ENCODE measurements at regions not wholly inside any gene's neighbourhood (a gene's known extent, or its start where the extent isn't known, plus 50 kb on each side); places are given as distances from the start of the nearest gene placed in this dataset.

DNA sequence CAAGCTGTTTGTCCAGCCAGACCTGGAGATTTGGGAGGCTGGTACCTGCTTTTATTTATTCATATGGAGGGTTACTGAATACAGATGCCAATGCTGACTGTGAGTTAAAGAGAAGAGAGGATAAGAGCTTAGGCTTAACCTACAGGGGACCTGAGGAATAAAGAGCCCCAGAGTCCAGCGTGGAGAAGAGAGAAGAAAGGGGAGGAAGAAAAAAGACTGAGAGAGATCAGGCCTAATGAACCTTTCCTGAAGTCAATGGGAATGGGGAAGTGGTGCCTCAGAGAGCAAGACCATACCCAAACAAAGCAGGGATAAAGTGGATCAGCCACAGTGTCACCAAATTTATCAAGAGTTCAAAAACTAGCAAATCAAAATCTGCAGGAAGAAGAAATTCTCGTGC lies 348.6 kb upstream of the KCNH7 start:
- no peaks in the 10 kb centered on the region for H3K9me3 Mint-ChIP-seq
- H3K4me1 Mint-ChIP-seq, result peaks cover 15% of the 10 kb centered on the region
- no peak overlapping the region for H3K27ac Mint-ChIP-seq (ENCODE audit: unreplicated experiment)
- no peaks in the 10 kb centered on the region for H3K27me3 Mint-ChIP-seq (ENCODE audit: low read depth)
- TF ChIP-seq, protein P1, sequence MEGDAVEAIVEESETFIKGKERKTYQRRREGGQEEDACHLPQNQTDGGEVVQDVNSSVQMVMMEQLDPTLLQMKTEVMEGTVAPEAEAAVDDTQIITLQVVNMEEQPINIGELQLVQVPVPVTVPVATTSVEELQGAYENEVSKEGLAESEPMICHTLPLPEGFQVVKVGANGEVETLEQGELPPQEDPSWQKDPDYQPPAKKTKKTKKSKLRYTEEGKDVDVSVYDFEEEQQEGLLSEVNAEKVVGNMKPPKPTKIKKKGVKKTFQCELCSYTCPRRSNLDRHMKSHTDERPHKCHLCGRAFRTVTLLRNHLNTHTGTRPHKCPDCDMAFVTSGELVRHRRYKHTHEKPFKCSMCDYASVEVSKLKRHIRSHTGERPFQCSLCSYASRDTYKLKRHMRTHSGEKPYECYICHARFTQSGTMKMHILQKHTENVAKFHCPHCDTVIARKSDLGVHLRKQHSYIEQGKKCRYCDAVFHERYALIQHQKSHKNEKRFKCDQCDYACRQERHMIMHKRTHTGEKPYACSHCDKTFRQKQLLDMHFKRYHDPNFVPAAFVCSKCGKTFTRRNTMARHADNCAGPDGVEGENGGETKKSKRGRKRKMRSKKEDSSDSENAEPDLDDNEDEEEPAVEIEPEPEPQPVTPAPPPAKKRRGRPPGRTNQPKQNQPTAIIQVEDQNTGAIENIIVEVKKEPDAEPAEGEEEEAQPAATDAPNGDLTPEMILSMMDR (conservative IDR thresholded peaks at IDR 0.05), result no peak
- H3K4me3 Mint-ChIP-seq, result no peak overlapping the region
- H3K36me3 Mint-ChIP-seq (ENCODE audit: low read depth), result no peaks in the 10 kb centered on the region
- no peak for DNase-seq (ENCODE audit: low read depth, low spot score)

DNA sequence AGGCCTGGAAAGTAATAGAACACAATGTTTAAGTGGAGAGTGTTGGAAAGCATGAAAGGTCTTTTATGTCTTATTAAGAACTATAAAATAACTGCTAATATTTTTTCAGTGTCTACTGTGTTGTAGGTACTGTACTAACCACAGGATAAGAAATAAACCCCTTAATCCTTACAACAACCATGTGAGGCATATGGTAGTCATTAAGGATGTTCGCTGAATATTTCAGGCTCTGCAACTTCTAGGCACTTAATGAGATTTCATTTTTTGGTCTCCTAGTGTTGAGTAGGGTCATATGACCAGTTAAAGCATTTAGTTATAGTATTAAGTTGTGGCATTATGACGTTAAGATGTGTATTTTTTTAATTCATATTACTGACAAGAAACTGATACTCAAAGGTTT lies 346.6 kb upstream of the KCNH7 start:
- H3K4me3 Mint-ChIP-seq, result no peak overlapping the region
- DNase-seq (ENCODE audit: low read depth, low spot score), result no peak
- H3K36me3 Mint-ChIP-seq (ENCODE audit: low read depth), result no peaks in the 10 kb centered on the region
- TF ChIP-seq, protein P1 (conservative IDR thresholded peaks at IDR 0.05), result no peak
- peaks cover 8% of the 10 kb centered on the region for H3K4me1 Mint-ChIP-seq
- H3K27me3 Mint-ChIP-seq (ENCODE audit: low read depth), result no peaks in the 10 kb centered on the region
- H3K9me3 Mint-ChIP-seq, result no peaks in the 10 kb centered on the region
- no peak overlapping the region for H3K27ac Mint-ChIP-seq (ENCODE audit: unreplicated experiment)

DNA sequence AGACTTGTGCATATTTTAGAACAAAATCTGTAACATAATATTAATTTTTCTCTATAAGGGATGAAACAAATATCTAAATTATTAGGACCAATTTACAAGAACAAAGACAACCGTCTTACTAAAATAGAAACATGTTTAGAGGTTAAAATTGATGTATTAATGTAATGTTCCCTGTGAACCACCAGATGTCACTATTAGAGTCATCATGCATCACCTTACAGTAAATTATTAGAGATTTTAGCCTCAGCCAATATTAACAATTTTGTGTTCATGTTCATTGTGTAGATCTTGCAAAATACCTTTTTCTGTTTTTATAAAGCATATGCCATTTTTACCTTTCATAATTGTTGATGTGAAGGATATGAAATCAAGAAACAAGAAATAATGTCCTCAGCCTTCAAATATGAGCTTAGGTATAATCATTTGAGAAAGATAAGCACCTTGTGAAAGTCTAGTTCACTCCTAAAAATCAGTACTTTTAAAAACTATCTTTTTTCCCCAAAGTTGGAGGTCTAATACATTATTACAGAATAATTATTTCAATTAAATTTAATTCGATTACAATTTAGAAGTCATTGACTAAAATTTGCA lies 344.3 kb upstream of the KCNH7 start:
- H3K36me3 Mint-ChIP-seq (ENCODE audit: low read depth), result no peaks in the 10 kb centered on the region
- H3K27me3 Mint-ChIP-seq (ENCODE audit: low read depth), result no peaks in the 10 kb centered on the region
- peaks cover 8% of the 10 kb centered on the region for H3K4me1 Mint-ChIP-seq
- H3K9me3 Mint-ChIP-seq, result no peaks in the 10 kb centered on the region
- no peak for DNase-seq (ENCODE audit: low read depth, low spot score)
- no peak overlapping the region for H3K27ac Mint-ChIP-seq (ENCODE audit: unreplicated experiment)
- TF ChIP-seq, protein P1 (conservative IDR thresholded peaks at IDR 0.05), result peak; percentile 80
- H3K4me3 Mint-ChIP-seq, result no peak overlapping the region

DNA sequence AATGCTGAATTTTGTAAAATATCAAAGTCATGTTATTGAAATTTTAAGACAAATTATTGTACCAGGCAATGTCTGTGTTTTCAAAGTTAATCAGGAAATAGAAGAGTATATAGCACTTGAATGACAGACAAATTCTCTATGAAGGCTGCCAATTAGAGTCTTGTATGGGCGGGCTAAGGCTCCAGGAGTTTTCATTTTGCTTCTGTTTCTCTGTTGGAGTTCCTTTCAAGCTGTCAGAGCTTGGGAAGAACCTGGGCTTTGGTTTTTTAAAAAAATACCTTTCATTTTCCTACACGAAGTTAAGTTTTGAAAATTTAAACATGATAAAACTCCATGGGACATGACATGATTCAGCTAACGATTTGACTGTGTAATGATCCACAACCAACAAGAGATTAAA lies 339.0 kb upstream of the KCNH7 start:
- H3K9me3 Mint-ChIP-seq, result no peaks in the 10 kb centered on the region
- peaks cover 4% of the 10 kb centered on the region for H3K4me1 Mint-ChIP-seq
- TF ChIP-seq, protein P1 (conservative IDR thresholded peaks at IDR 0.05), result no peak
- no peak for DNase-seq (ENCODE audit: low read depth, low spot score)
- no peak overlapping the region for H3K4me3 Mint-ChIP-seq
- H3K27ac Mint-ChIP-seq (ENCODE audit: unreplicated experiment), result no peak overlapping the region
- no peaks in the 10 kb centered on the region for H3K36me3 Mint-ChIP-seq (ENCODE audit: low read depth)
- no peaks in the 10 kb centered on the region for H3K27me3 Mint-ChIP-seq (ENCODE audit: low read depth)

DNA sequence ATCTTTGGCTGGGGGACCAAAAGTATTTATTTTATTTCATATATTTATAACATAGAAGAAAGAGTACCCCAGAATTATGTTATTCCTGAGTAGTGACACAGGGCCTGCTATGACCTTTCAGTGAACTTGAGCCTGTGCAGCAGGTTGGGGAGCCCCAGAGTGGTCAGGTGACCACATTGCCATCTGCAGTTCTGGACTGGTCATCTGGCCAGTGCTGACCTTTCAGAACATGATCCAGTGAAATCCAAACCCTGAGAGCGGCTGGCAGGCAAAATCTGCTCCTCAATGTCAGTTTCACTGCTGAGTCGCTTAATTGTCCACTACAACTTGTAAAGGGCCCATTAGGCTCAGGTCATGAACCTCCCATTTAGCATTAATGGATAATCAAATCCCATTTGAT lies 336.7 kb upstream of the KCNH7 start:
- no peak for DNase-seq (ENCODE audit: low read depth, low spot score)
- Mint-ChIP-seq H3K36me3 (ENCODE audit: low read depth) (no peaks in the 10 kb centered on the region), H3K9me3 (no peaks in the 10 kb centered on the region), H3K27me3 (ENCODE audit: low read depth) (no peaks in the 10 kb centered on the region), H3K27ac (ENCODE audit: unreplicated experiment) (no peak overlapping the region), H3K4me1 (peaks cover 12% of the 10 kb centered on the region), H3K4me3 (no peak overlapping the region)
- TF ChIP-seq, protein P1 (conservative IDR thresholded peaks at IDR 0.05), result no peak
